Trophoblast cell (in vitro differentiated cells and primary cell): ENCODE measurements at regions not wholly inside any gene's neighbourhood (a gene's known extent, or its start where the extent isn't known, plus 50 kb on each side); places are given as distances from the start of the nearest gene placed in this dataset.
"Not testable (repeated sequence)": the region's sequence is repeated elsewhere in the genome, so short reads cannot be mapped to it uniquely, and the experiment has no call there.

ENCODE experiments used
- DNase-seq, 2 donors: peaks; one replicate each; pipeline ENCODE4 v3.0.0-alpha.2; 2016
- H2AFZ ChIP-seq: 2 replicates; pipeline ENCODE4 v1.6.1; 2013; ENCODE audit warnings: low read length, moderate library complexity, mild to moderate bottlenecking; ENCODE audit not compliant: insufficient read depth, poor library complexity
- H2AK5ac ChIP-seq: 2 replicates; pipeline ENCODE4 v1.6.1; 2013; ENCODE audit warnings: mild to moderate bottlenecking, low read length
- H2BK120ac ChIP-seq: 2 replicates; pipeline ENCODE4 v1.6.1; 2013; ENCODE audit warnings: low read length, mild to moderate bottlenecking, moderate library complexity; ENCODE audit not compliant: insufficient read depth, poor library complexity
- H2BK12ac ChIP-seq: 2 replicates; pipeline ENCODE4 v1.6.1; 2013; ENCODE audit warnings: mild to moderate bottlenecking, low read length, moderate library complexity
- H2BK5ac ChIP-seq: 2 replicates; pipeline ENCODE4 v1.6.1; 2013; ENCODE audit warnings: low read length, low read depth, moderate library complexity, mild to moderate bottlenecking; ENCODE audit not compliant: poor library complexity
- H3K14ac ChIP-seq: 2 replicates; pipeline ENCODE4 v1.6.1; 2013; ENCODE audit warnings: mild to moderate bottlenecking, low read length
- H3K18ac ChIP-seq: 2 replicates; pipeline ENCODE4 v1.6.1; 2013; ENCODE audit warnings: mild to moderate bottlenecking, low read length
- H3K23ac ChIP-seq: 2 replicates; pipeline ENCODE4 v1.6.1; 2013; ENCODE audit warnings: low read length
- H3K27ac ChIP-seq: 2 replicates; pipeline ENCODE4 v1.5.1; 2013; ENCODE audit warnings: low read depth, mild to moderate bottlenecking, inconsistent platforms, low read length, moderate library complexity
- H3K27me3 ChIP-seq: 2 replicates; pipeline ENCODE4 v1.6.1; 2013; ENCODE audit warnings: inconsistent platforms, mild to moderate bottlenecking, low read length, moderate library complexity; ENCODE audit not compliant: insufficient read depth
- H3K36me3 ChIP-seq, 2 experiments: 1 replicate in 1 of 2; 2 replicates in 1 of 2; pipeline ENCODE4 v1.6.1; 2013; ENCODE audit warnings: low read length in 2 of 2, mild to moderate bottlenecking in 2 of 2, moderate library complexity in 1 of 2; ENCODE audit not compliant: insufficient read depth in 2 of 2, control insufficient read depth in 1 of 2
- H3K4ac ChIP-seq: 2 replicates; pipeline ENCODE4 v1.6.1; 2013; ENCODE audit warnings: low read depth, mild to moderate bottlenecking, low read length, moderate library complexity
- H3K4me1 ChIP-seq, 2 experiments: 1 replicate in 1 of 2; 2 replicates in 1 of 2; pipeline ENCODE4 v1.6.1; 2013; ENCODE audit warnings: low read length in 2 of 2, mild to moderate bottlenecking in 2 of 2, moderate library complexity in 1 of 2; ENCODE audit not compliant: insufficient read depth in 2 of 2, control insufficient read depth in 1 of 2
- H3K4me2 ChIP-seq: 2 replicates; pipeline ENCODE4 v1.6.1; 2013; ENCODE audit warnings: inconsistent platforms, mild to moderate bottlenecking, low read length, moderate library complexity
- H3K4me3 ChIP-seq: 2 replicates; pipeline ENCODE4 v1.5.1; 2013; ENCODE audit warnings: mild to moderate bottlenecking, low read depth, low read length, inconsistent platforms
- H3K79me1 ChIP-seq: one replicate; pipeline ENCODE4 v1.6.1; 2013; ENCODE audit warnings: low read length
- H3K79me2 ChIP-seq: 2 replicates; pipeline ENCODE4 v1.6.1; 2013; ENCODE audit warnings: low read length, mild to moderate bottlenecking; ENCODE audit not compliant: control insufficient read depth, insufficient read depth, poor library complexity
- H3K9ac ChIP-seq: 2 replicates; pipeline ENCODE4 v1.6.1; 2013; ENCODE audit warnings: mild to moderate bottlenecking, low read length
- H3K9me3 ChIP-seq: 2 replicates; pipeline ENCODE4 v1.6.1; 2013; ENCODE audit warnings: low read depth, mild to moderate bottlenecking, control low read depth, inconsistent platforms, low read length; ENCODE audit not compliant: insufficient read depth
- H4K12ac ChIP-seq: 2 replicates; pipeline ENCODE4 v1.6.1; 2013; ENCODE audit warnings: low read depth, mild to moderate bottlenecking, low read length, moderate library complexity
- H4K8ac ChIP-seq: 2 replicates; pipeline ENCODE4 v1.6.1; 2013; ENCODE audit warnings: low read depth, mild to moderate bottlenecking, low read length, moderate library complexity
- H4K91ac ChIP-seq: one replicate; pipeline ENCODE4 v1.6.1; 2013; ENCODE audit warnings: low read depth, mild to moderate bottlenecking, low read length, moderate library complexity
- WGBS: extraction: QIAGEN DNeasy Blood & Tissue Kit; methylation state at CpG from one replicate; pipeline ENCODE4 v1.1.7; 2013; ENCODE audit warnings: missing lambda C conversion rate; ENCODE audit not compliant: insufficient read length, insufficient coverage; ENCODE audit errors: extremely low coverage; 5-methylcytosine and 5-hydroxymethylcytosine counted together

- H2BK120ac ChIP-seq, H3K79me1 ChIP-seq, H3K27ac ChIP-seq, H2AFZ ChIP-seq, H3K23ac ChIP-seq, H4K91ac ChIP-seq, H3K79me2 ChIP-seq, H4K12ac ChIP-seq, H3K14ac ChIP-seq, H3K36me3 ChIP-seq, H3K4me3 ChIP-seq, H3K9me3 ChIP-seq, H3K4me1 ChIP-seq, H3K4me2 ChIP-seq, H2AK5ac ChIP-seq, DNase-seq, H4K8ac ChIP-seq, H3K18ac ChIP-seq, H3K27me3 ChIP-seq, H3K4ac ChIP-seq, H2BK12ac ChIP-seq, H3K9ac ChIP-seq, H2BK5ac ChIP-seq: not testable (repeated sequence)
- no CpG with 5 or more reads among the region's 2 CpGs for WGBS
Measured at GRCh38 chr9:18066608-18067007, 407.3 kb upstream of the ADAMTSL1 start.

DNA sequence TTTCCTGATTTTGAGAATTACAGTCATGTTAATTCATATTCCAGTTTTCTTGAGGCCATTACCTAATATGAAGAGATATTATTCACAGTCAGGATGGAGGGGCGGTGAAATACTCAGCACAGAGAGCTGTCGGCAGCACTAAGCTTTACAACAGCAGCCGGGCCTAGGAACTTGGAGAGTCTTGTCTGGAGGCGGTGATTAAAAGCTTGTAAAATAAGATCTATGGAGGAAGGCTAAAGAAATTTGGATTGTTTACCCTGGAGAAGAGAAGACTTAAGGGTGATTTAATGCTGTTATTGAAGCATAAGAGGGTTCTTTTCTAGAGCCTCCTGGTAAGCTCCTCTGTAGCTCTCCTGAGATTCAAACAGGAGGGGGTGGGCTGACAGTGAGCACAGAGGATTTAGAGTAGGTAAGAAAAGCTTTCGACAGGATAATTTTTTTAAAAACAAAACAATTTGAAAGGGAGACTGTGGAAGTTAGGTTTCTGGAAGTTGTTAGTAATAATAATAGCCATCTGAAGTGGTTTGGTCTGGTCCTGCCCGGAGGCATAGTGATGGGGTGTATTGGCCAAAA lies 406.3 kb upstream of the ADAMTSL1 start:
- no peak overlapping the region for H2BK12ac ChIP-seq
- H2BK5ac ChIP-seq: no peak overlapping the region
- no peaks in the 10 kb centered on the region for H3K36me3 ChIP-seq
- H4K12ac ChIP-seq: no peak overlapping the region
- no peak overlapping the region for H3K9ac ChIP-seq
- H2BK120ac ChIP-seq: no peak overlapping the region
- no peak overlapping the region for H3K14ac ChIP-seq
- DNase-seq: no peak
- no peaks in the 10 kb centered on the region for H3K79me1 ChIP-seq
- no peak overlapping the region for H3K18ac ChIP-seq
- H4K91ac ChIP-seq: no peak overlapping the region
- WGBS: no CpG with 5 or more reads among the region's 6 CpGs
- H3K4me2 ChIP-seq: no peak overlapping the region
- H3K9me3 ChIP-seq: peaks cover 1% of the 10 kb centered on the region
- no peak overlapping the region for H2AFZ ChIP-seq
- H4K8ac ChIP-seq: no peak overlapping the region
- no peaks in the 10 kb centered on the region for H3K27me3 ChIP-seq
- no peak overlapping the region for H3K4me3 ChIP-seq
- no peak overlapping the region for H2AK5ac ChIP-seq
- H3K27ac ChIP-seq: no peak overlapping the region
- H3K4me1 ChIP-seq: no peaks in the 10 kb centered on the region
- H3K79me2 ChIP-seq: no peaks in the 10 kb centered on the region
- no peak overlapping the region for H3K4ac ChIP-seq
- no peak overlapping the region for H3K23ac ChIP-seq

DNA sequence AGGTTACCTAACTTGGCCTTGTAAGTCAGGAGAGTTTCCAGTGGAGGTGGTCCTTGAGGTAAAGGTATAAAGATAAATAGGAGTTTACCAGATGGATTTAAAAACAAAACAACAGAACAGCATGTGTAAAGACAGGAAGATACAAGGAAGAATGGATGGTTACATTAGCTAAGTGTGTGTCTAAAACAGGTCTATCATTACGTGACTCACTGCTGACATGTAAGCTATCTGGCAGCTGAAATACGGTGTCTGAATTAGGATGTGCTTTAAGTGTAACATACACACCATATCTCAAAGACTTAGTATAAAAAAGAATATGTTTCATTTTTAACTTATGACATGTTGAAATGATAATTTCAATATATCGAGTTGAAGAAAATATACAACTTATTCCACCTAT lies 405.1 kb upstream of the ADAMTSL1 start:
- no peak overlapping the region for H3K4me3 ChIP-seq
- no peak overlapping the region for H3K23ac ChIP-seq
- H4K91ac ChIP-seq: no peak overlapping the region
- H3K27me3 ChIP-seq: no peaks in the 10 kb centered on the region
- no peak overlapping the region for H2AK5ac ChIP-seq
- no peak overlapping the region for H3K4me2 ChIP-seq
- H2AFZ ChIP-seq: no peak overlapping the region
- H3K4ac ChIP-seq: no peak overlapping the region
- no peak overlapping the region for H3K27ac ChIP-seq
- H3K79me2 ChIP-seq: no peaks in the 10 kb centered on the region
- H4K8ac ChIP-seq: no peak overlapping the region
- no peaks in the 10 kb centered on the region for H3K36me3 ChIP-seq
- no CpG with 5 or more reads among the region's 3 CpGs for WGBS
- no peak overlapping the region for H2BK5ac ChIP-seq
- no peaks in the 10 kb centered on the region for H3K79me1 ChIP-seq
- no peaks in the 10 kb centered on the region for H3K4me1 ChIP-seq
- H3K14ac ChIP-seq: no peak overlapping the region
- H2BK12ac ChIP-seq: no peak overlapping the region
- peaks cover 1% of the 10 kb centered on the region for H3K9me3 ChIP-seq
- H3K18ac ChIP-seq: no peak overlapping the region
- no peak overlapping the region for H2BK120ac ChIP-seq
- H3K9ac ChIP-seq: no peak overlapping the region
- H4K12ac ChIP-seq: no peak overlapping the region
- DNase-seq: no peak

DNA sequence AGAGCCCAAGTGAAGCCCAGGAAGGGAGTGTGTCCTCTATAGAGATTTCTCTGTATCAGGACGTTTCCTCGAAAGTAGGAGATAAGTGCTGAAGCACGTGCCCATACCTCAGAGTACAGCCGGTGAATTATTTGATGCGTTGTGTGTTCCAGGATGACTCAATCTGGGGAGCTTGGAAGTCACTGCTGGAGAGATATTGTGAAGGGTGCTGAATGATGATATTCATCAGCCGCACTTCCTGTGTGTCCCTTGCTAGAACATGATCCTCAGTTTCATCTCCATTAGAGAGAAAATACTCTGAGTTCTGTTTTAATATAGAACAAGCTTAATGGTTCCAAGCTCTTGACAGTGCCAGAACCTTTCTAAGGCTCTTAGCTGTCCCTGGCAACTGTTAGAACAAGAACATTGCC lies 402.3 kb upstream of the ADAMTSL1 start:
- Histone ChIP-seq H3K14ac (no peak overlapping the region), H3K27ac (no peak overlapping the region), H2BK5ac (no peak overlapping the region), H3K4me1 (no peaks in the 10 kb centered on the region), H2BK12ac (no peak overlapping the region), H3K79me2 (no peaks in the 10 kb centered on the region), H4K12ac (no peak overlapping the region), H3K36me3 (no peaks in the 10 kb centered on the region), H3K9ac (no peak overlapping the region), H3K4ac (no peak overlapping the region), H4K91ac (no peak overlapping the region), H3K79me1 (no peaks in the 10 kb centered on the region), H3K18ac (no peak overlapping the region), H3K9me3 (peaks cover 1% of the 10 kb centered on the region), H3K4me3 (no peak overlapping the region), H4K8ac (no peak overlapping the region), H3K27me3 (no peaks in the 10 kb centered on the region), H2AFZ (no peak overlapping the region), H3K4me2 (no peak overlapping the region), H3K23ac (no peak overlapping the region), H2BK120ac (no peak overlapping the region), H2AK5ac (no peak overlapping the region)
- DNase-seq: no peak
- no CpG with 5 or more reads among the region's 6 CpGs for WGBS
